Loucy (cell line): ENCODE measurements at regions not wholly inside any gene's neighbourhood (a gene's known extent, or its start where the extent isn't known, plus 50 kb on each side); places are given as distances from the start of the nearest gene placed in this dataset.

Experiments used
- H2AFZ ChIP-seq: fragments of 200-600 bp; sonication (generic); 2 replicates; pipeline ENCODE4 v1.6.0; 2016; ENCODE audit warnings: antibody characterized with exemption, mild to moderate bottlenecking, low read length, moderate library complexity
- H3F3A ChIP-seq: fragments of 200-600 bp; 2 replicates; pipeline ENCODE4 v1.6.0; 2016; ENCODE audit warnings: antibody characterized with exemption, low read depth, mild to moderate bottlenecking
- H3K27me3 ChIP-seq: fragments of 200-600 bp; sonication (generic); 2 replicates; pipeline ENCODE4 v1.6.1; 2014; ENCODE audit warnings: low read length, mild to moderate bottlenecking; ENCODE audit not compliant: insufficient read depth, poor library complexity, severe bottlenecking
- H3K36me3 ChIP-seq: fragments of 200-600 bp; sonication (generic); 2 replicates; pipeline ENCODE4 v1.6.1; 2016; ENCODE audit warnings: low read length; ENCODE audit not compliant: insufficient read depth
- H3K4me1 ChIP-seq: fragments of 200-600 bp; sonication (generic); 2 replicates; pipeline ENCODE4 v1.5.1; 2014; ENCODE audit warnings: low read length, mild to moderate bottlenecking; ENCODE audit not compliant: insufficient read depth, poor library complexity, severe bottlenecking
- H3K4me2 ChIP-seq: fragments of 200-600 bp; sonication (generic); 2 replicates; pipeline ENCODE4 v1.6.0; 2014; ENCODE audit warnings: antibody characterized with exemption, low read length, low read depth, mild to moderate bottlenecking; ENCODE audit not compliant: poor library complexity, severe bottlenecking
- H3K4me3 ChIP-seq: fragments of 200-600 bp; sonication (generic); 2 replicates; pipeline ENCODE4 v1.5.1; 2014; ENCODE audit warnings: low read length, mild to moderate bottlenecking, mixed read lengths; ENCODE audit not compliant: poor library complexity, severe bottlenecking
- H3K79me2 ChIP-seq: fragments of 200-600 bp; sonication (generic); 2 replicates; pipeline ENCODE4 v1.6.1; 2014; ENCODE audit warnings: low read length; ENCODE audit not compliant: insufficient read depth
- H3K9ac ChIP-seq: fragments of 200-600 bp; sonication (generic); 2 replicates; pipeline ENCODE4 v1.6.0; 2014; ENCODE audit warnings: mild to moderate bottlenecking, low read depth, low read length, moderate library complexity; ENCODE audit not compliant: poor library complexity, severe bottlenecking
- H3K9me2 ChIP-seq: fragments of 200-600 bp; sonication (generic); replicated peaks from 2 replicates; pipeline ENCODE4 v1.6.1; 2016; ENCODE audit warnings: low read depth, low read length, mixed read lengths
- H3K9me3 ChIP-seq: fragments of 200-600 bp; sonication (generic); 2 replicates; pipeline ENCODE4 v1.6.1; 2014; ENCODE audit warnings: mild to moderate bottlenecking, antibody characterized with exemption, low read length, low read depth; ENCODE audit not compliant: insufficient read depth
- H4K20me1 ChIP-seq: fragments of 200-600 bp; sonication (generic); 2 replicates; pipeline ENCODE4 v1.6.0; 2014; ENCODE audit warnings: antibody characterized with exemption, low read length, mild to moderate bottlenecking; ENCODE audit not compliant: insufficient read depth, poor library complexity, severe bottlenecking
- CTCF ChIP-seq: fragments of 200-600 bp; sonication (generic); conservative IDR thresholded peaks from 2 replicates; pipeline ENCODE4 v1.5.1; 2014; ENCODE audit warnings: mild to moderate bottlenecking, antibody characterized with exemption, low read length
- EZH2phosphoT487 ChIP-seq: fragments of 200-600 bp; IDR thresholded peaks from 2 replicates; pipeline ENCODE4 v1.6.1; 2018; ENCODE audit warnings: antibody characterized with exemption, mild to moderate bottlenecking, moderate library complexity, borderline replicate concordance

GRCh38 chr4:57580710-57581599, 470.8 kb upstream of the IGFBP7 start:
- Histone ChIP-seq H3F3A (no peaks in the 10 kb centered on the region), H3K4me2 (no peak overlapping the region), H3K27me3 (no peaks in the 10 kb centered on the region), H3K9ac (no peak overlapping the region), H4K20me1 (no peaks in the 10 kb centered on the region), H3K36me3 (no peaks in the 10 kb centered on the region), H3K4me1 (no peaks in the 10 kb centered on the region), H3K9me3 (no peaks in the 10 kb centered on the region), H3K79me2 (no peaks in the 10 kb centered on the region), H2AFZ (no peak overlapping the region), H3K9me2 (no peaks in the 10 kb centered on the region), H3K4me3 (no peak overlapping the region)
- TF ChIP-seq EZH2phosphoT487 (no peak), CTCF (no peak)

GRCh38 chr4:57575426-57575825, 465.2 kb upstream of the IGFBP7 start:
- H3K9ac ChIP-seq, result no peak overlapping the region
- H3K79me2 ChIP-seq, result no peaks in the 10 kb centered on the region
- no peak overlapping the region for H3K4me3 ChIP-seq
- H3K4me1 ChIP-seq, result no peaks in the 10 kb centered on the region
- no peaks in the 10 kb centered on the region for H3K9me3 ChIP-seq
- no peaks in the 10 kb centered on the region for H4K20me1 ChIP-seq
- H2AFZ ChIP-seq, result no peak overlapping the region
- no peaks in the 10 kb centered on the region for H3F3A ChIP-seq
- H3K36me3 ChIP-seq, result no peaks in the 10 kb centered on the region
- H3K27me3 ChIP-seq, result no peaks in the 10 kb centered on the region
- TF ChIP-seq EZH2phosphoT487, result no peak
- no peak for TF ChIP-seq CTCF
- H3K4me2 ChIP-seq, result no peak overlapping the region
- H3K9me2 ChIP-seq, result no peaks in the 10 kb centered on the region

- Histone ChIP-seq H3K9me2 (no peaks in the 10 kb centered on the region), H2AFZ (no peak overlapping the region)
Measured at GRCh38 chr4:57554556-57555092, 444.4 kb upstream of the IGFBP7 start.

More at GRCh38 chr4:57554556-57555092, 444.4 kb upstream of the IGFBP7 start:
- Histone ChIP-seq H3K36me3 (no peaks in the 10 kb centered on the region), H3K4me2 (no peak overlapping the region), H3K27me3 (no peaks in the 10 kb centered on the region), H3K9me3 (no peaks in the 10 kb centered on the region), H3K9ac (no peak overlapping the region), H3K4me1 (no peaks in the 10 kb centered on the region), H3K79me2 (no peaks in the 10 kb centered on the region), H4K20me1 (no peaks in the 10 kb centered on the region), H3F3A (no peaks in the 10 kb centered on the region), H3K4me3 (no peak overlapping the region)
- TF ChIP-seq CTCF (no peak), EZH2phosphoT487 (no peak)
